GM12865 (cell line): ENCODE measurements at regions not wholly inside any gene's neighbourhood (a gene's known extent, or its start where the extent isn't known, plus 50 kb on each side); places are given as distances from the start of the nearest gene placed in this dataset.

Experiments used
- DNase-seq: peaks from one replicate; pipeline ENCODE4 v3.0.0; 2010; ENCODE audit warnings: low read depth
- H3K4me3 ChIP-seq: 2 replicates; pipeline ENCODE4 v1.5.1; 2011; ENCODE audit warnings: mild to moderate bottlenecking, low read depth, low read length, control low read depth
- TF ChIP-seq, protein P1 (sequence below): IDR thresholded peaks from 2 replicates; pipeline ENCODE4 v1.5.1; 2011; ENCODE audit warnings: low read length, control low read depth, low read depth, inconsistent platforms; ENCODE audit not compliant: insufficient read depth; ENCODE audit errors: missing control alignments

- DNase-seq = no peak
- TF ChIP-seq, protein P1, sequence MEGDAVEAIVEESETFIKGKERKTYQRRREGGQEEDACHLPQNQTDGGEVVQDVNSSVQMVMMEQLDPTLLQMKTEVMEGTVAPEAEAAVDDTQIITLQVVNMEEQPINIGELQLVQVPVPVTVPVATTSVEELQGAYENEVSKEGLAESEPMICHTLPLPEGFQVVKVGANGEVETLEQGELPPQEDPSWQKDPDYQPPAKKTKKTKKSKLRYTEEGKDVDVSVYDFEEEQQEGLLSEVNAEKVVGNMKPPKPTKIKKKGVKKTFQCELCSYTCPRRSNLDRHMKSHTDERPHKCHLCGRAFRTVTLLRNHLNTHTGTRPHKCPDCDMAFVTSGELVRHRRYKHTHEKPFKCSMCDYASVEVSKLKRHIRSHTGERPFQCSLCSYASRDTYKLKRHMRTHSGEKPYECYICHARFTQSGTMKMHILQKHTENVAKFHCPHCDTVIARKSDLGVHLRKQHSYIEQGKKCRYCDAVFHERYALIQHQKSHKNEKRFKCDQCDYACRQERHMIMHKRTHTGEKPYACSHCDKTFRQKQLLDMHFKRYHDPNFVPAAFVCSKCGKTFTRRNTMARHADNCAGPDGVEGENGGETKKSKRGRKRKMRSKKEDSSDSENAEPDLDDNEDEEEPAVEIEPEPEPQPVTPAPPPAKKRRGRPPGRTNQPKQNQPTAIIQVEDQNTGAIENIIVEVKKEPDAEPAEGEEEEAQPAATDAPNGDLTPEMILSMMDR = no peak
- H3K4me3 ChIP-seq = no peak overlapping the region
Observed at GRCh38 chr2:60167089-60167488, 386.4 kb downstream of the BCL11A start.

- H3K4me3 ChIP-seq = no peak overlapping the region
- TF ChIP-seq, protein P1 = no peak
- DNase-seq = no peak
Observed at GRCh38 chr2:60163691-60164090, 389.8 kb downstream of the BCL11A start.

DNA sequence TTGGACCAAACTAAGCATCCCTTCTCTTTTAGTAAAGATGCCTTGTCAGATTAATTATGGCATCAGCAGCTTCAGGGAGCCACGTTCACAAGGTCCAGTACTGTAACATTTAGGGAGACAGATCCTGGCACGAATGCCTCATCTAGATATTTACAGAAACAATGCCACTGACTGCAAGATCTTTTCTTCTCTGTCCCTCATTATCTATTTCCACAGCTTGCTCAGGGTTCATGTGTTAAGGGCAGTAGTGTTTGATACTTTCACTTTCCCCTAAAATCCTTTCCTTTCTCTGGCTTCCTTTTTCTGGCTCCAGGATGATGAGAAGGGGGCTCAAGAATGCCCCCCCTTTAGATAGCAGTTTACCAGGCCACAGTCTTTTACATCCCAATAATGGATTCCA, 393.9 kb downstream of the BCL11A start:
- H3K4me3 ChIP-seq = no peak overlapping the region
- TF ChIP-seq, protein P1 = no peak
- no peak for DNase-seq

DNA sequence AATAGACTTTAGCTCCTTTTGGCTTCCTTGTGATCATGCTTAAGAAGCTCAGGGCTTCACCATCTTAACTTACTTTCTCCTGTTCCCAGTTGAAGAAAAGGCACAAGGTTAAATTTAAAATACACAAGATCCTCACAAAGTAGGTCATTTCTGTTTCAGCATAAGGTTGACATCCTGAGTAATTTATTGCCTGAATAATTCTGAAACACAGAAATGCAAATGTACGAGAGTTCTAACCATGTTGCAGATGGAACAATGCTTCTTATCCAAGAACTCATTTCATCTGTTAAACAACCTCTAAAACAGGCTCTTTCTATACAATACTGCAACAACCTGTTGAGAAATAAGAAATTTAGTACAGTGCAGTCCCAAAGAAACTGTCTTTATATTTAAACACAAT, 395.2 kb downstream of the BCL11A start:
- TF ChIP-seq, protein P1 = no peak
- peak; percentile 57 for DNase-seq

GRCh38 chr2:60157283-60157682, 396.2 kb downstream of the BCL11A start:
- no peak overlapping the region for H3K4me3 ChIP-seq
- TF ChIP-seq, protein P1 = no peak
- DNase-seq = no peak

More for the DNA sequence above, 395.2 kb downstream of the BCL11A start:
- no peak overlapping the region for H3K4me3 ChIP-seq

DNA sequence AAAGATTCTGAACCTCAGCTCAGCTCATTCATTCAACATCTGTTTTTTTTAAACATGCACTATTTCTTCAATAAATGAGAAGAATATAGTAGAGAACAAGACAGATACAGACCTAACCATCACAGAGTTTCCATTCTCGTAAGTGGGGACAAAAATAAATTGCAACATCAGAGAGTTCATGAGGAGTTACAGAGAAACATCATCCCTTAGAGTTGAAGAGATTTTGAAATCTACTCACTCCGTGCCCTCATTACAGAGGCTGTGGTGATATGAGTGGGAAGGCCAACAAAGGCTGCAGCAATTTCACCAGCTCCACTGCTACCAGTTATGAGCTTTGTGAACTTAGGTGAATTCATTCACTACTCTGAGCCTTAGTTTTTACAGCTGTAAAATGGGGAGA, 399.3 kb downstream of the BCL11A start:
- no peak overlapping the region for H3K4me3 ChIP-seq
- DNase-seq = peak; percentile 7
- TF ChIP-seq, protein P1 = no peak

DNA sequence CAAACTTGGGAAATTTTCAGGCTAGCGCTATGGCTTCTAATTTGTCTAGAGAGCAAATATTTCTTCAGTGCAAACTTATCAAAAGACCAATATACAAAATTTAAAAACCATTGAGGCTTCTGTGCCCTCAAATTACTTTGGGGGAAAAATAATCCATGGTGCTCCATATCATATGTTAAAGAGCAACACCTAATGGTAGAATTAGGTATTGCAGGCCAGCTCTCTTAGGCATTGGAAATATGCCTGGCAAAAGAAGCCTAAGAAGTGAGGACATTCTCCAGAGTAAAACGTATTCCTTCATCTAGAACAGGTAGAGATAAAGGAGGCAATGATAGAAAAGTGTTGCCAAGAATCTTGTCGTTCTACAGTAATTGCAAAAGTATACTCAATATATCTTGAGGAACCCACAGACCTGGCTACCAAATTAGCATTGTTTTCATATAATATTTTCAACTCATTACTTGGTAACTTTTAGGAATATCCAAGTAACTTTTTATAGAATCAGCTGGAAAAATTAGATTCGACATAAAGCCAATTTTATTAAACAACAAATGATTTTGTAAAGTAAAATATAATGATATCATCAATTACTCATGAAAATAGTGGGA, 401.1 kb downstream of the BCL11A start:
- no peak overlapping the region for H3K4me3 ChIP-seq
- peak; percentile 61 for DNase-seq
- TF ChIP-seq, protein P1 = peak; percentile 71
